HEK293T (cell line): ENCODE measurements at regions not wholly inside any gene's neighbourhood (a gene's known extent, or its start where the extent isn't known, plus 50 kb on each side); places are given as distances from the start of the nearest gene placed in this dataset.

ENCODE experiments used
- BHLHE40 ChIP-seq: fragments of 450-650 bp; IDR thresholded peaks from 2 replicates; pipeline ENCODE4 v1.6.1; 2016; ENCODE audit warnings: mild to moderate bottlenecking, moderate library complexity, borderline replicate concordance
- CTBP1 ChIP-seq: fragments of 450-650 bp; IDR thresholded peaks from 2 replicates; pipeline ENCODE4 v1.6.1; 2016; ENCODE audit warnings: borderline replicate concordance
- FOXA1 ChIP-seq: fragments of 450-650 bp; IDR thresholded peaks from 2 replicates; pipeline ENCODE4 v1.6.1; 2016; ENCODE audit warnings: mild to moderate bottlenecking
- L3MBTL2 ChIP-seq: fragments of 450-650 bp; conservative IDR thresholded peaks from 2 replicates; pipeline ENCODE4 v1.6.1; 2016; ENCODE audit warnings: mild to moderate bottlenecking
- NFRKB ChIP-seq: fragments of 450-650 bp; IDR thresholded peaks from 2 replicates; pipeline ENCODE4 v1.6.1; 2016; ENCODE audit warnings: mild to moderate bottlenecking, moderate library complexity
- SP1 ChIP-seq: fragments of 450-650 bp; IDR thresholded peaks from 2 replicates; pipeline ENCODE4 v1.6.1; 2017
- TARDBP ChIP-seq: fragments of 450-650 bp; IDR thresholded peaks from 2 replicates; pipeline ENCODE4 v1.6.1; 2016

DNA sequence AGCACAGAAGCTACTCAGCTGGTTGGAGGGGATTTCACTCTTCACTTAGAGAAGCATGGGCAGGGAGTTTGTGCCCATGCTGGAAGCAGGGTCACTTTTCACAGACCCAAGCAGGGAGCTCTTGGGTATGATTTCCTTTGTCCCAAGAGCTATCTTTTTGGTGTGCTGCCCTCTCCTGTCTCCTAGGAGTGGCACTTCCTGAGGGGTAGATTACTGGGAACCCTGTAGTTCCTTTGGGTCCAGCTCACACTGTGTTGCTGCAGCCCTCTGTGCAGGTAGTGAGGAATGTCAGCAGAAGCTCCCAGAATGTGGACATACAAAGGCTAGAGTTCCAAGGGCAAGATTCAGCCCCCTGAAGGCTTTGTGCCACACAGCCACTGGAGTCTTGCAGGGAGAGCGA is 537.1 kb upstream of the ANO3 start:
- TF ChIP-seq CTBP1 (no peak), NFRKB (no peak), TARDBP (no peak), BHLHE40 (no peak), SP1 (no peak), FOXA1 (no peak), L3MBTL2 (no peak)
